H9 (cell line): ENCODE measurements at regions not wholly inside any gene's neighbourhood (a gene's known extent, or its start where the extent isn't known, plus 50 kb on each side); places are given as distances from the start of the nearest gene placed in this dataset.

ENCODE experiments used
- DNase-seq: peaks from one replicate; pipeline ENCODE4 v3.0.0-alpha.2; 2017
- H2AFZ ChIP-seq: one replicate; pipeline ENCODE4 v1.6.1; 2013; ENCODE audit warnings: mild to moderate bottlenecking, low read length, control low read depth, moderate library complexity
- H2AK5ac ChIP-seq: 2 replicates; pipeline ENCODE4 v1.6.1; 2013; ENCODE audit warnings: low read length, control low read depth, mixed read lengths; ENCODE audit not compliant: insufficient read length
- H2BK120ac ChIP-seq: one replicate; pipeline ENCODE4 v1.6.1; 2013; ENCODE audit warnings: low read depth, mild to moderate bottlenecking, low read length, control low read depth, inconsistent platforms; ENCODE audit not compliant: poor library complexity, severe bottlenecking
- H2BK12ac ChIP-seq: 2 replicates; pipeline ENCODE4 v1.6.1; 2013; ENCODE audit warnings: low read length, control low read depth, mixed read lengths, low read depth; ENCODE audit not compliant: insufficient read length
- H2BK15ac ChIP-seq: 2 replicates; pipeline ENCODE4 v1.6.1; 2013; ENCODE audit warnings: low read depth, low read length, control low read depth
- H2BK20ac ChIP-seq: one replicate; pipeline ENCODE4 v1.6.1; 2013; ENCODE audit warnings: low read depth, mild to moderate bottlenecking, low read length, control low read depth, inconsistent platforms; ENCODE audit not compliant: poor library complexity, severe bottlenecking
- H2BK5ac ChIP-seq: 2 replicates; pipeline ENCODE4 v1.6.1; 2013; ENCODE audit warnings: low read length, control low read depth, mixed read lengths; ENCODE audit not compliant: insufficient read length
- H3K14ac ChIP-seq: 2 replicates; pipeline ENCODE4 v1.6.1; 2013; ENCODE audit warnings: low read length, control low read depth; ENCODE audit not compliant: insufficient read depth
- H3K18ac ChIP-seq: 2 replicates; pipeline ENCODE4 v1.6.1; 2013; ENCODE audit warnings: low read depth, mild to moderate bottlenecking, mixed read lengths, low read length, control low read depth; ENCODE audit not compliant: insufficient read length
- H3K23ac ChIP-seq: 2 replicates; pipeline ENCODE4 v1.6.1; 2013; ENCODE audit warnings: low read length, control low read depth, mixed read lengths, low read depth; ENCODE audit not compliant: insufficient read length
- H3K23me2 ChIP-seq: 2 replicates; pipeline ENCODE4 v1.6.1; 2013; ENCODE audit warnings: low read depth, mild to moderate bottlenecking, mixed read lengths, low read length, control low read depth; ENCODE audit not compliant: insufficient read length, poor library complexity, severe bottlenecking
- H3K27ac ChIP-seq: 2 replicates; pipeline ENCODE4 v1.5.1; 2013; ENCODE audit warnings: low read length, control low read depth, mixed read lengths, low read depth; ENCODE audit not compliant: insufficient read length
- H3K27me3 ChIP-seq: 2 replicates; pipeline ENCODE4 v1.6.1; 2013; ENCODE audit warnings: low read length, control low read depth, inconsistent platforms; ENCODE audit not compliant: insufficient read depth
- H3K4ac ChIP-seq: 2 replicates; pipeline ENCODE4 v1.6.1; 2013; ENCODE audit warnings: low read depth, mild to moderate bottlenecking, control low read depth, inconsistent platforms, low read length, moderate library complexity
- H3K4me1 ChIP-seq: 2 replicates; pipeline ENCODE4 v1.6.1; 2013; ENCODE audit warnings: low read length, control low read depth, inconsistent platforms; ENCODE audit not compliant: insufficient read depth
- H3K4me2 ChIP-seq: 2 replicates; pipeline ENCODE4 v1.6.1; 2013; ENCODE audit warnings: low read length, control low read depth, mixed read lengths; ENCODE audit not compliant: insufficient read length, insufficient read depth
- H3K56ac ChIP-seq: 2 replicates; pipeline ENCODE4 v1.6.1; 2013; ENCODE audit warnings: low read depth, mild to moderate bottlenecking, mixed read lengths, low read length, control low read depth; ENCODE audit not compliant: insufficient read length
- H3K79me1 ChIP-seq: 2 replicates; pipeline ENCODE4 v1.6.1; 2013; ENCODE audit warnings: low read depth, mild to moderate bottlenecking, moderate library complexity, low read length, control low read depth, inconsistent platforms; ENCODE audit not compliant: insufficient read depth, poor library complexity, severe bottlenecking
- H3K79me2 ChIP-seq: 2 replicates; pipeline ENCODE4 v1.6.1; 2013; ENCODE audit warnings: low read length, control low read depth, inconsistent platforms; ENCODE audit not compliant: insufficient read depth
- H3K9ac ChIP-seq: 2 replicates; pipeline ENCODE4 v1.6.1; 2013; ENCODE audit warnings: low read length, control low read depth, mixed read lengths; ENCODE audit not compliant: insufficient read length; ENCODE audit errors: extremely low read depth
- H3K9me3 ChIP-seq: one replicate; pipeline ENCODE4 v1.6.1; 2013; ENCODE audit warnings: low read depth, low read length, inconsistent platforms; ENCODE audit not compliant: control insufficient read depth
- H3T11ph ChIP-seq: one replicate; pipeline ENCODE4 v1.6.1; 2013; ENCODE audit warnings: mild to moderate bottlenecking, low read length, control low read depth, inconsistent platforms
- H4K20me1 ChIP-seq: one replicate; pipeline ENCODE4 v1.6.1; 2013; ENCODE audit not compliant: control insufficient read depth, insufficient read length, insufficient read depth
- H4K5ac ChIP-seq: 2 replicates; pipeline ENCODE4 v1.6.1; 2013; ENCODE audit warnings: low read depth, mild to moderate bottlenecking, mixed read lengths, low read length, control low read depth; ENCODE audit not compliant: insufficient read length
- H4K8ac ChIP-seq: replicated peaks from 2 replicates; pipeline ENCODE4 v1.6.1; 2013; ENCODE audit warnings: low read length, control low read depth, mixed read lengths, low read depth; ENCODE audit not compliant: insufficient read length
- H4K91ac ChIP-seq: 2 replicates; pipeline ENCODE4 v1.6.1; 2013; ENCODE audit warnings: low read depth, mild to moderate bottlenecking, moderate library complexity, mixed read lengths, low read length, control low read depth; ENCODE audit not compliant: insufficient read length
- H3K27ac Mint-ChIP-seq, 3 experiments: 2 replicates in 2 of 3; 3 replicates in 1 of 3; pipeline ENCODE4 v1.8.0; 2020 to 2021; ENCODE audit warnings: mixed read lengths in 3 of 3, mild to moderate bottlenecking in 1 of 3, moderate library complexity in 1 of 3
- H3K27me3 Mint-ChIP-seq: 2 replicates; pipeline ENCODE4 v1.8.0; 2021; ENCODE audit warnings: low read depth, mild to moderate bottlenecking, moderate library complexity, mixed read lengths
- H3K36me3 Mint-ChIP-seq, 3 experiments: 2 replicates in 2 of 3; 3 replicates in 1 of 3; pipeline ENCODE4 v1.8.0; 2020 to 2021; ENCODE audit warnings: low read depth in 3 of 3, mixed read lengths in 3 of 3; ENCODE audit not compliant: insufficient read depth in 1 of 3
- H3K4me1 Mint-ChIP-seq, 2 experiments: 2 replicates each; pipeline ENCODE4 v1.8.0; 2020; ENCODE audit warnings: mixed read lengths in 2 of 2
- H3K4me3 Mint-ChIP-seq, 2 experiments: 2 replicates in 1 of 2; 3 replicates in 1 of 2; pipeline ENCODE4 v1.8.0; 2020 to 2021; ENCODE audit warnings: mild to moderate bottlenecking in 2 of 2, mixed read lengths in 2 of 2, moderate library complexity in 1 of 2
- H3K9me3 Mint-ChIP-seq, 2 experiments: 2 replicates in 1 of 2; 3 replicates in 1 of 2; pipeline ENCODE4 v1.8.0; 2020; ENCODE audit warnings: mild to moderate bottlenecking in 2 of 2, mixed read lengths in 2 of 2, moderate library complexity in 1 of 2
- CTCF ChIP-seq: fragments of 200-600 bp; sonication (generic); conservative IDR thresholded peaks from 3 replicates; pipeline ENCODE4 v1.8.0; 2021; ENCODE audit warnings: antibody characterized with exemption, mild to moderate bottlenecking

GRCh38 chr11:46188017-46188416, 66.8 kb upstream of the PHF21A start:
- H3K4me1 ChIP-seq = no peaks in the 10 kb centered on the region
- H3K18ac ChIP-seq = no peak overlapping the region
- no peak overlapping the region for H2BK20ac ChIP-seq
- H3K4me1 Mint-ChIP-seq = no peaks in the 10 kb centered on the region
- no peak overlapping the region for H3K4me2 ChIP-seq
- DNase-seq = no peak
- H3K79me2 ChIP-seq = no peaks in the 10 kb centered on the region
- no peaks in the 10 kb centered on the region for H4K20me1 ChIP-seq
- no peak overlapping the region for H3K23ac ChIP-seq
- H2AK5ac ChIP-seq = no peak overlapping the region
- H3K9me3 ChIP-seq = no peaks in the 10 kb centered on the region
- no peak overlapping the region for H3K4me3 Mint-ChIP-seq
- no peaks in the 10 kb centered on the region; the same call in none of the 2 replicates for H3K27me3 Mint-ChIP-seq
- peaks cover 5 to 10% of the 10 kb centered on the region in 2 experiments; a peak in 3 of 5 replicates for H3K9me3 Mint-ChIP-seq
- H2BK15ac ChIP-seq = no peak overlapping the region
- H2AFZ ChIP-seq = no peak overlapping the region
- H4K8ac ChIP-seq = no peak overlapping the region
- H3K79me1 ChIP-seq = no peaks in the 10 kb centered on the region
- no peaks in the 10 kb centered on the region for H3K27me3 ChIP-seq
- no peaks in the 10 kb centered on the region for H3K23me2 ChIP-seq
- H2BK12ac ChIP-seq = no peak overlapping the region
- TF ChIP-seq CTCF = no peak
- no peak overlapping the region for H3K14ac ChIP-seq
- no peaks in the 10 kb centered on the region; a peak in 1 of 7 replicates for H3K36me3 Mint-ChIP-seq
- H3K9ac ChIP-seq = no peak overlapping the region
- no peak overlapping the region for H3K4ac ChIP-seq
- no peak overlapping the region for H4K5ac ChIP-seq
- H2BK5ac ChIP-seq = no peak overlapping the region
- no peak overlapping the region for H3K27ac ChIP-seq
- no peak overlapping the region for H3K27ac Mint-ChIP-seq
- H2BK120ac ChIP-seq = no peak overlapping the region
- H3T11ph ChIP-seq = no peak overlapping the region
- H3K56ac ChIP-seq = no peak overlapping the region
- no peak overlapping the region for H4K91ac ChIP-seq
